HepG2 (cell line): ENCODE measurements at regions not wholly inside any gene's neighbourhood (a gene's known extent, or its start where the extent isn't known, plus 50 kb on each side); places are given as distances from the start of the nearest gene placed in this dataset.
A peak's percentile ranks its signal among the peaks of the same experiment; 100 is the strongest.

Experiments used
- AGO2 ChIP-seq: fragments of 200-400 bp; formaldehyde crosslinking; optimal IDR thresholded peaks from 2 replicates; pipeline ENCODE3; 2017; ENCODE audit warnings: mild to moderate bottlenecking, low read depth, low read length, moderate library complexity
- ATF7 ChIP-seq, 2 experiments: fragments of 450-650 bp in 1 of 2; sonication (generic) in 1 of 2; formaldehyde crosslinking in 1 of 2; IDR thresholded peaks; 2 replicates each; pipeline versions ENCODE4 v1.4.0 to v1.6.1; 2016 to 2020; ENCODE audit warnings: antibody characterized with exemption in 1 of 2, mild to moderate bottlenecking in 1 of 2, missing genetic modification reagents in 1 of 2
- BRF2 ChIP-seq: sonication (generic); formaldehyde crosslinking; IDR thresholded peaks from 2 replicates; pipeline ENCODE4 v1.8.1; 2022; ENCODE audit warnings: mild to moderate bottlenecking, missing genetic modification reagents
- CREB1 ChIP-seq, 2 experiments: fragments of 450-650 bp in 1 of 2; IDR thresholded peaks; 2 replicates each; pipeline ENCODE4 v1.6.1; 2016 to 2017; ENCODE audit warnings: control low read depth in 1 of 2, mild to moderate bottlenecking in 1 of 2, missing compliant biosample characterization in 1 of 2, missing genetic modification characterization in 1 of 2
- HDAC1 ChIP-seq: sonication (generic); formaldehyde crosslinking; IDR thresholded peaks from 2 replicates; pipeline ENCODE4 v1.5.1; 2020; ENCODE audit warnings: mild to moderate bottlenecking, missing genetic modification reagents
- HMG20B ChIP-seq: conservative IDR thresholded peaks from 2 replicates; pipeline ENCODE4 v1.6.1; 2016; ENCODE audit warnings: missing genetic modification reagents, missing compliant biosample characterization
- KLF15 ChIP-seq: sonication (generic); formaldehyde crosslinking; IDR thresholded peaks from 2 replicates; pipeline ENCODE4 v1.8.1; 2023; ENCODE audit warnings: borderline replicate concordance, mild to moderate bottlenecking, inconsistent platforms, missing genetic modification reagents, mixed read lengths
- LBX2 ChIP-seq: sonication (generic); formaldehyde crosslinking; IDR thresholded peaks from 2 replicates; pipeline ENCODE4 v1.5.0; 2020; ENCODE audit warnings: missing genetic modification reagents, mild to moderate bottlenecking, borderline replicate concordance
- MTA1 ChIP-seq: sonication (generic); formaldehyde crosslinking; IDR thresholded peaks from 2 replicates; pipeline ENCODE4 v1.4.0; 2020; ENCODE audit warnings: missing genetic modification reagents, mild to moderate bottlenecking, borderline replicate concordance
- SRSF4 ChIP-seq: fragments of 200-400 bp; formaldehyde crosslinking; IDR thresholded peaks from one replicate; pipeline ENCODE4 v1.6.1; 2018; ENCODE audit warnings: mild to moderate bottlenecking, low read depth, low read length, moderate library complexity; ENCODE audit not compliant: poor library complexity, severe bottlenecking
- ZNF646 ChIP-seq: sonication (generic); formaldehyde crosslinking; IDR thresholded peaks from 2 replicates; pipeline ENCODE4 v1.9.0; 2021; ENCODE audit warnings: mild to moderate bottlenecking, missing genetic modification reagents
- TF ChIP-seq, protein P1 (sequence below): sonication (generic); formaldehyde crosslinking; IDR thresholded peaks from 2 replicates; pipeline ENCODE4 v1.4.0; 2020; ENCODE audit warnings: mild to moderate bottlenecking, missing genetic modification reagents

- TF ChIP-seq HDAC1 (CRISPR knock-in tag) (no peak), ATF7 (IDR thresholded peaks at IDR 0.05) (peak; percentile 75), ATF7 (CRISPR knock-in tag; IDR thresholded peaks at IDR 0.05) (no peak), KLF15 (CRISPR knock-in tag) (no peak), LBX2 (CRISPR knock-in tag) (no peak), BRF2 (CRISPR knock-in tag) (no peak), SRSF4 (no peak), AGO2 (no peak), HMG20B (no peak), MTA1 (CRISPR knock-in tag) (no peak), CREB1 (IDR thresholded peaks at IDR 0.05) (peak; percentile 89), CREB1 (CRISPR knock-in tag; IDR thresholded peaks at IDR 0.05) (no peak), ZNF646 (CRISPR knock-in tag) (no peak)
- TF ChIP-seq, protein P1, sequence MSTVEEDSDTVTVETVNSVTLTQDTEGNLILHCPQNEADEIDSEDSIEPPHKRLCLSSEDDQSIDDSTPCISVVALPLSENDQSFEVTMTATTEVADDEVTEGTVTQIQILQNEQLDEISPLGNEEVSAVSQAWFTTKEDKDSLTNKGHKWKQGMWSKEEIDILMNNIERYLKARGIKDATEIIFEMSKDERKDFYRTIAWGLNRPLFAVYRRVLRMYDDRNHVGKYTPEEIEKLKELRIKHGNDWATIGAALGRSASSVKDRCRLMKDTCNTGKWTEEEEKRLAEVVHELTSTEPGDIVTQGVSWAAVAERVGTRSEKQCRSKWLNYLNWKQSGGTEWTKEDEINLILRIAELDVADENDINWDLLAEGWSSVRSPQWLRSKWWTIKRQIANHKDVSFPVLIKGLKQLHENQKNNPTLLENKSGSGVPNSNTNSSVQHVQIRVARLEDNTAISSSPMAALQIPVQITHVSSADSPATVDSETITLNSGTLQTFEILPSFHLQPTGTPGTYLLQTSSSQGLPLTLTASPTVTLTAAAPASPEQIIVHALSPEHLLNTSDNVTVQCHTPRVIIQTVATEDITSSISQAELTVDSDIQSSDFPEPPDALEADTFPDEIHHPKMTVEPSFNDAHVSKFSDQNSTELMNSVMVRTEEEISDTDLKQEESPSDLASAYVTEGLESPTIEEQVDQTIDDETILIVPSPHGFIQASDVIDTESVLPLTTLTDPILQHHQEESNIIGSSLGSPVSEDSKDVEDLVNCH (CRISPR knock-in tag), result no peak
Measured at GRCh38 chr15:66952756-66953522, 112.5 kb upstream of the SMAD3 start (continued).
